Smooth muscle cell of the brain vasculature (primary cell): ENCODE measurements at regions not wholly inside any gene's neighbourhood (a gene's known extent, or its start where the extent isn't known, plus 50 kb on each side); places are given as distances from the start of the nearest gene placed in this dataset.

ENCODE experiments used
- DNase-seq: peaks from one replicate; pipeline ENCODE4 v3.0.0-alpha.2; 2012; ENCODE audit warnings: low read depth, low spot score

DNA sequence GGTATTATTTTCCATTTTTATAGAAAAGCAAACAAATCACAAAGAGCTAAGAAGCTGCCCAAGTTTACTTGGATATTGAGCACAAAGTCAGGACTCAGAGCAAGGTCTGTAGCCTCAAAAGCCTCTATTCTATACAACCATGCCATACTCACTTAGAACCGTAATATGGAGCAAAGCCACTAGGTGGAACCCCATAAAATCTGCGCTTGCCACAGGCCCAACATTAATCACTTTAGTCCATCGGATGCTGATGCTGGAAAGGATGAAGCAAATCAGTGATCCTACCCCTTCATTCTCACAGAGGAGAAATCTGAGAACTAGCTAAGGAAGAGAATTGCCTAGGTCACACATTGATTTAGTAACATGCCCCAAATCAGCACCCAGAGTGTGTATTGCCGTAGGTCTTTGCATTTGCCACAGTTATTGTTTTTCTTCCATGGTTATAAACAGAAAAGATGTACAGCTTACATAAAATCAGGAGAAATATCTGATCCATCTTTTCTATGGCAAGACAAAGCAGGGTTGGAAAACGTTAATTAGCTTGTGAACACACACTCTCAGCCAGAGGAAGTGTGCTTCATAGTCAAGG is 56.7 kb upstream of the RAB38 start:
- peak; percentile 10 for DNase-seq

DNA sequence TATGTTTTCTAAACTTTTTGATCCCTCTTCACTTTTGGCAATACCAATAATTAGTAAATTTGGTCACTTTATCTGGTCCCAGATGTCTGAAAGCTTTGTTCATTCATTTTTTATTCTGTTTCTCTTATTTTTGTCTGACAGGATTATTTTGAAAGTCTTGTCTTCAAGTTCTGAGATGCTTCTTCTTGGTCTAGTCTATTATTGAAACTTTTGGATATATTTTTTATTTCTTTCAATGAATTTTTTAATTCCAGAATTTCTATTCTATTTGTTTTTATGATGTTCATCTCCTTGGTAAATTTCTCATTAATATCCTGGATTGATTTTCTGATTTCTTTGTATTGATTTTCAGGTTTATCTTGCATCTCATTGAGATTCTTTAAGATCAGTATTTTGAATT is 54.1 kb upstream of the RAB38 start:
- DNase-seq = no peak
